ENCODE measurements at regions not wholly inside any gene's neighbourhood (a gene's known extent, or its start where the extent isn't known, plus 50 kb on each side); places are given as distances from the start of the nearest gene placed in this dataset.

GRCh38 chr16:64133366-64133765, 988.5 kb downstream of the CDH11 start:
- H3K4ac ChIP-seq (ENCODE audit: low read depth, low read length) = no peak overlapping the region
- H3K23ac ChIP-seq (ENCODE audit: insufficient read length, low read depth, low read length) = no peak overlapping the region
- TF ChIP-seq CTCF (conservative IDR thresholded peaks at IDR 0.05) = no peak
- no peaks in the 10 kb centered on the region for H3K27me3 ChIP-seq (ENCODE audit: insufficient read depth, low read length)
- H2BK120ac ChIP-seq (ENCODE audit: low read depth, low read length, poor library complexity, severe bottlenecking) = no peak overlapping the region
- H2AFZ ChIP-seq (ENCODE audit: low read length) = no peak overlapping the region
- H3K9me3 ChIP-seq (ENCODE audit: control insufficient read depth, low read depth, low read length) = no peaks in the 10 kb centered on the region
- no peak overlapping the region for H3T11ph ChIP-seq (ENCODE audit: low read length)
- no peak overlapping the region for H4K5ac ChIP-seq (ENCODE audit: insufficient read length, low read depth, low read length)
- Mint-ChIP-seq H3K9me3 (no peaks in the 10 kb centered on the region; a peak in 1 of 5 replicates), H3K27me3 (ENCODE audit: low read depth) (no peaks in the 10 kb centered on the region), H3K27ac (no peak overlapping the region), H3K4me3 (no peak overlapping the region), H3K4me1 (peaks cover 4 to 7% of the 10 kb centered on the region in 2 experiments; a peak in 3 of 4 replicates), H3K36me3 (ENCODE audit: insufficient read depth in 1 of 3, low read depth in 3 of 3) (no peaks in the 10 kb centered on the region)
- no peak overlapping the region for H3K18ac ChIP-seq (ENCODE audit: insufficient read length, low read depth, low read length)
- no peak overlapping the region for H2BK15ac ChIP-seq (ENCODE audit: low read depth, low read length)
- WGBS (ENCODE audit: extremely low coverage, insufficient read length, low lambda C conversion rate) = no CpG with 5 or more reads among the region's 2 CpGs
- H3K4me2 ChIP-seq (ENCODE audit: insufficient read depth, insufficient read length, low read length) = no peak overlapping the region
- H3K27ac ChIP-seq (ENCODE audit: insufficient read length, low read depth, low read length) = no peak overlapping the region
- H4K91ac ChIP-seq (ENCODE audit: insufficient read length, low read depth, low read length) = no peak overlapping the region
- H2AK5ac ChIP-seq (ENCODE audit: insufficient read length, low read length) = no peak overlapping the region
- H2BK20ac ChIP-seq (ENCODE audit: low read depth, low read length, poor library complexity, severe bottlenecking) = no peak overlapping the region
- DNase-seq = no peak
- H3K56ac ChIP-seq (ENCODE audit: insufficient read length, low read depth, low read length) = no peak overlapping the region
- peaks cover 2% of the 10 kb centered on the region; the same call in 1 of the 2 replicates for H3K4me1 ChIP-seq (ENCODE audit: insufficient read depth, low read length)
- no peak overlapping the region for H3K14ac ChIP-seq (ENCODE audit: insufficient read depth, low read length)
- H2BK12ac ChIP-seq (ENCODE audit: insufficient read length, low read depth, low read length) = no peak overlapping the region
- no peak overlapping the region for H2BK5ac ChIP-seq (ENCODE audit: insufficient read length, low read length)
- no peaks in the 10 kb centered on the region for H3K79me2 ChIP-seq (ENCODE audit: insufficient read depth, low read length)
- no peak overlapping the region for H3K9ac ChIP-seq (ENCODE audit: extremely low read depth, insufficient read length, low read length)
- no peak overlapping the region for H4K8ac ChIP-seq (replicated peaks; ENCODE audit: insufficient read length, low read depth, low read length)
- no peaks in the 10 kb centered on the region for H4K20me1 ChIP-seq (ENCODE audit: control insufficient read depth, insufficient read depth, insufficient read length)
- H3K23me2 ChIP-seq (ENCODE audit: insufficient read length, low read depth, low read length, poor library complexity, severe bottlenecking) = no peaks in the 10 kb centered on the region
- no peaks in the 10 kb centered on the region for H3K79me1 ChIP-seq (ENCODE audit: insufficient read depth, low read depth, low read length, poor library complexity, severe bottlenecking)

All from H9 (cell line).